Pancreas (tissue), 10 donors: ENCODE measurements at regions not wholly inside any gene's neighbourhood (a gene's known extent, or its start where the extent isn't known, plus 50 kb on each side); places are given as distances from the start of the nearest gene placed in this dataset.

ENCODE experiments used
- ATAC-seq, 4 donors: fragments of 200-7000 bp; cut with Tn5 transposase; one replicate each; pipeline versions ENCODE4 v1.8.0 to v1.9.1; 2020; ENCODE audit warnings: mild to moderate bottlenecking in 4 of 4, moderate library complexity in 4 of 4
- DNase-seq, 6 donors: peaks; one replicate each; pipeline ENCODE4 v3.0.0-alpha.2; 2020
- FAIRE-seq: peaks from 2 replicates; lab custom pipeline; 2012; peaks lifted over from hg19 to GRCh38; lab: Jason Lieb, UNC
- H3K27ac ChIP-seq, 4 donors: fragments of 200-600 bp; sonication (generic); 1 replicate in 3 of 4; 2 replicates in 1 of 4; pipeline versions ENCODE4 v1.5.0 to v1.8.0; 2020
- H3K27me3 ChIP-seq, 4 donors: fragments of 200-600 bp; one replicate each; pipeline ENCODE4 v1.8.0; 2021
- H3K36me3 ChIP-seq, 3 donors: fragments of 200-600 bp; sonication (generic) in 1 of 3; one replicate each; pipeline versions ENCODE4 v1.5.0 to v1.8.0; 2020 to 2021
- H3K4me1 ChIP-seq, 3 donors: fragments of 200-600 bp; one replicate each; pipeline ENCODE4 v1.8.0; 2021
- H3K4me3 ChIP-seq, 4 donors: fragments of 200-600 bp; sonication (generic) in 2 of 4; one replicate each; pipeline versions ENCODE4 v1.5.0 to v1.8.0; 2020 to 2021
- H3K9me3 ChIP-seq, 4 donors: fragments of 200-600 bp; one replicate each; pipeline ENCODE4 v1.8.0; 2021
- CTCF ChIP-seq, 4 donors: fragments of 200-600 bp; sonication (generic) in 3 of 4; IDR thresholded peaks; one replicate each; pipeline versions ENCODE4 v1.5.0 to v1.8.0; 2021; ENCODE audit warnings: antibody characterized with exemption in 4 of 4
- WGBS, 2 donors: extraction: QIAGEN DNeasy Blood & Tissue Kit; methylation state at CpG; one replicate each; pipeline ENCODE4 v1.1.7; 2013; 5-methylcytosine and 5-hydroxymethylcytosine counted together
- intact Hi-C, 3 donors: fragments of 100-400 bp; cut with DNase I; formaldehyde crosslinking; loops; one replicate each; pipeline versions ENCODE4 v1.11.1 to v1.14.2; 2022
- donor health status: healthy with polysubstance abuse.
- donor health status: DM: no; HTN: no; CAD: no; lungs with moderate emphysema.
- donor health status: DM: no; HTN: no; CAD: no.
- donor health status: control.
- donor health status: control.
- donor health status: Bipolar disorder and iron deficiency.
- donor health status: DM: yes; HTN: yes; CAD: no.
- donor health status: DM: no; HTN: no; CAD: no.
- donor health status: DM: no; HTN: no; CAD: no.
- donor health status: DM: yes; HTN: yes; CAD: no.

GRCh38 chr5:30548580-30549305 is 644.7 kb upstream of the CDH6 start:
- no peak overlapping the region for H3K4me3 ChIP-seq
- TF ChIP-seq CTCF (IDR thresholded peaks at IDR 0.05) = no peak
- ATAC-seq (no peak), DNase-seq (no peak), FAIRE-seq (no peak)
- H3K27ac ChIP-seq = no peak overlapping the region
- H3K4me1 ChIP-seq = no peaks in the 10 kb centered on the region
- H3K36me3 ChIP-seq = no peaks in the 10 kb centered on the region
- 44 to 60% methylated on average over 4 of the region's 4 CpGs for WGBS, 2 donors
- no peaks in the 10 kb centered on the region for H3K27me3 ChIP-seq
- intact Hi-C loops = no loop called here
- H3K9me3 ChIP-seq = no peaks in the 10 kb centered on the region

- no peaks in the 10 kb centered on the region for H3K27me3 ChIP-seq
- DNase-seq (peak in 1 of 6 donors; percentile 18), ATAC-seq (no peak), FAIRE-seq (no peak)
- no peak overlapping the region for H3K27ac ChIP-seq
- 67 to 75% methylated on average over 4 of the region's 4 CpGs for WGBS, 2 donors
- intact Hi-C loops = no loop called here
- no peaks in the 10 kb centered on the region for H3K4me1 ChIP-seq
- no peaks in the 10 kb centered on the region for H3K9me3 ChIP-seq
- TF ChIP-seq CTCF (IDR thresholded peaks at IDR 0.05) = no peak
- no peak overlapping the region for H3K4me3 ChIP-seq
- no peaks in the 10 kb centered on the region for H3K36me3 ChIP-seq
These were observed 653.3 kb upstream of the CDH6 start for GRCh38 chr5:30540150-30540549.

GRCh38 chr5:30539004-30539634 is 654.4 kb upstream of the CDH6 start:
- no peaks in the 10 kb centered on the region for H3K4me1 ChIP-seq
- H3K27ac ChIP-seq = no peak overlapping the region
- ATAC-seq (peak in 1 of 4 donors; percentile 47), DNase-seq (peak in 3 of 6 donors; percentile 12 to 30 (median 14)), FAIRE-seq (no peak)
- no peaks in the 10 kb centered on the region for H3K36me3 ChIP-seq
- H3K4me3 ChIP-seq = no peak overlapping the region
- intact Hi-C loops = no loop called here
- 45 to 54% methylated on average over 4 of the region's 4 CpGs for WGBS, 2 donors
- no peaks in the 10 kb centered on the region for H3K9me3 ChIP-seq
- no peak for TF ChIP-seq CTCF (IDR thresholded peaks at IDR 0.05)
- no peaks in the 10 kb centered on the region for H3K27me3 ChIP-seq

GRCh38 chr5:30525353-30525752 is 668.1 kb upstream of the CDH6 start:
- no peak for ATAC-seq
- intact Hi-C loops = no loop called here
- no peak for TF ChIP-seq CTCF (IDR thresholded peaks at IDR 0.05)
- H3K4me3 ChIP-seq = no peak overlapping the region
- no peaks in the 10 kb centered on the region for H3K36me3 ChIP-seq
- no peaks in the 10 kb centered on the region for H3K4me1 ChIP-seq
- H3K27ac ChIP-seq = no peak overlapping the region
- 78 to 86% methylated on average over 2 of the region's 2 CpGs for WGBS, 2 donors
- DNase-seq = no peak
- no peak for FAIRE-seq
- no peaks in the 10 kb centered on the region for H3K27me3 ChIP-seq
- no peaks in the 10 kb centered on the region for H3K9me3 ChIP-seq

GRCh38 chr5:30524428-30524827 is 669.1 kb upstream of the CDH6 start:
- Histone ChIP-seq H3K4me1 (no peaks in the 10 kb centered on the region), H3K4me3 (no peak overlapping the region), H3K36me3 (no peaks in the 10 kb centered on the region), H3K27me3 (no peaks in the 10 kb centered on the region), H3K9me3 (no peaks in the 10 kb centered on the region), H3K27ac (no peak overlapping the region)
- intact Hi-C loops = no loop called here
- WGBS, 2 donors = 71 to 83% methylated on average over 6 of the region's 6 CpGs
- no peak for DNase-seq
- ATAC-seq = no peak
- no peak for FAIRE-seq
- TF ChIP-seq CTCF (IDR thresholded peaks at IDR 0.05) = no peak
